Central memory CD4-positive, alpha-beta T cell (primary cell): ENCODE measurements at regions not wholly inside any gene's neighbourhood (a gene's known extent, or its start where the extent isn't known, plus 50 kb on each side); places are given as distances from the start of the nearest gene placed in this dataset.

Experiments
- DNase-seq: peaks from one replicate; pipeline ENCODE4 v3.0.0; 2022

GRCh38 chr18:8945514-8945913 is 157.0 kb upstream of the NDUFV2 start:
- no peak for DNase-seq

- DNase-seq, result no peak
Measured at GRCh38 chr18:8946066-8946838, 156.2 kb upstream of the NDUFV2 start.

- DNase-seq, result no peak
Measured at GRCh38 chr18:8947566-8947965, 154.9 kb upstream of the NDUFV2 start.

GRCh38 chr18:8948011-8948410 is 154.5 kb upstream of the NDUFV2 start:
- DNase-seq, result no peak

- DNase-seq, result no peak
Measured at GRCh38 chr18:8948471-8949149, 153.9 kb upstream of the NDUFV2 start.

- no peak for DNase-seq
Measured at GRCh38 chr18:8949206-8949605, 153.3 kb upstream of the NDUFV2 start.

- DNase-seq, result no peak
Measured at GRCh38 chr18:8951491-8951890, 151.0 kb upstream of the NDUFV2 start.

- no peak for DNase-seq
Measured at GRCh38 chr18:8952174-8952573, 150.3 kb upstream of the NDUFV2 start.

GRCh38 chr18:8952769-8953760 is 149.4 kb upstream of the NDUFV2 start:
- DNase-seq, result no peak

- no peak for DNase-seq
Measured at GRCh38 chr18:8957731-8958130, 144.8 kb upstream of the NDUFV2 start.

GRCh38 chr18:8958660-8959059 is 143.8 kb upstream of the NDUFV2 start:
- no peak for DNase-seq

- DNase-seq, result no peak
Measured at GRCh38 chr18:8959551-8960135, 142.9 kb upstream of the NDUFV2 start.

GRCh38 chr18:8960740-8961657 is 141.5 kb upstream of the NDUFV2 start:
- no peak for DNase-seq

- no peak for DNase-seq
Measured at GRCh38 chr18:8962192-8962779, 140.2 kb upstream of the NDUFV2 start.

GRCh38 chr18:8962855-8963635 is 139.5 kb upstream of the NDUFV2 start:
- no peak for DNase-seq

GRCh38 chr18:8963876-8964275 is 138.6 kb upstream of the NDUFV2 start:
- DNase-seq, result no peak

GRCh38 chr18:8965398-8965797 is 137.1 kb upstream of the NDUFV2 start:
- DNase-seq, result no peak

GRCh38 chr18:8966821-8967220 is 135.7 kb upstream of the NDUFV2 start:
- DNase-seq, result no peak

GRCh38 chr18:8967573-8967972 is 134.9 kb upstream of the NDUFV2 start:
- DNase-seq, result no peak

- no peak for DNase-seq
Measured at GRCh38 chr18:8969639-8970390, 132.7 kb upstream of the NDUFV2 start.
